ENCODE measurements at regions not wholly inside any gene's neighbourhood (a gene's known extent, or its start where the extent isn't known, plus 50 kb on each side); places are given as distances from the start of the nearest gene placed in this dataset.
A peak's percentile ranks its signal among the peaks of the same experiment; 100 is the strongest.

DNA sequence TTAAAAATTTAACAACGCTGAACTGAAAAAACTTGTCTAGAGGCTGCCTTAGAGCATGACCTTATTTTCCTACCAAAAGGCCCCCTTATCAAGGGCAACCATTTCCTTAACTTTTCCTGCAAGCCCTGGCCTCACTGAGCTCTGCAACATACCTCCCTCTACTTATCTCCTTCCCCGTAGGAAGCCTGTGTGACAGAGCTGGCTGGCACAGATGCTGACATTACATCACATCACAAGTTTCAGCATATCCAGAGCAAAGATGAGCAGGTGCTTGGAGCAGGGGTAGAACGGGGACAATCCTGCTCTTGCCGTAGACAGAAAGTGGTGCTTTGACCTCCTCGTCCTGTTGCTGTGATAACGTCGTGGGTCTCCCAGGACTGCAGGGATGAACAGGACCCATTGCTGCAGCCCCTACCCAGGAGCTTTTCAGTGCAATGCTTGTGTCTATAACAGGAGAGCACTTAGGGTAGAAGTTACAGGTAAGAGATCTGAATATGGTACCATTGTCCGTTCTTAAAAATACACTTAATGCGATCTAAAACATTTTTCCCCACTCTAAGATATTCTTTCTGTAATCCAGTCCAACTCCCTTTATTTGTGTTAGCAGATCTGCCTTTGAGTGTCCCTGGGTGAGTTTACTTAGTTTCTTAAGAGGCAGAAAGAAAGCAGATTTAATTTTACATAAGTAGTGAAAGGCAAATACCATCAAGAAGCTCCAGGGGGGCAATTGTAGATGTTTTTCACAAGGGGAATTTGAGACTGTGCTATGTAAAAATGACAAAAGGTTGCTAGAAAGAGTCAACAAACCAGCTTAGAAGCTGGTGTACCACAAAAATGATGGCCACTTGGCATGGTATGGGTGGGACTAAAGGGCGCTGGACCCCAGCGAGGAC lies 101.9 kb upstream of the EFNA5 start:
- H3K27ac Mint-ChIP-seq = no peak overlapping the region
- TF ChIP-seq, protein P1, sequence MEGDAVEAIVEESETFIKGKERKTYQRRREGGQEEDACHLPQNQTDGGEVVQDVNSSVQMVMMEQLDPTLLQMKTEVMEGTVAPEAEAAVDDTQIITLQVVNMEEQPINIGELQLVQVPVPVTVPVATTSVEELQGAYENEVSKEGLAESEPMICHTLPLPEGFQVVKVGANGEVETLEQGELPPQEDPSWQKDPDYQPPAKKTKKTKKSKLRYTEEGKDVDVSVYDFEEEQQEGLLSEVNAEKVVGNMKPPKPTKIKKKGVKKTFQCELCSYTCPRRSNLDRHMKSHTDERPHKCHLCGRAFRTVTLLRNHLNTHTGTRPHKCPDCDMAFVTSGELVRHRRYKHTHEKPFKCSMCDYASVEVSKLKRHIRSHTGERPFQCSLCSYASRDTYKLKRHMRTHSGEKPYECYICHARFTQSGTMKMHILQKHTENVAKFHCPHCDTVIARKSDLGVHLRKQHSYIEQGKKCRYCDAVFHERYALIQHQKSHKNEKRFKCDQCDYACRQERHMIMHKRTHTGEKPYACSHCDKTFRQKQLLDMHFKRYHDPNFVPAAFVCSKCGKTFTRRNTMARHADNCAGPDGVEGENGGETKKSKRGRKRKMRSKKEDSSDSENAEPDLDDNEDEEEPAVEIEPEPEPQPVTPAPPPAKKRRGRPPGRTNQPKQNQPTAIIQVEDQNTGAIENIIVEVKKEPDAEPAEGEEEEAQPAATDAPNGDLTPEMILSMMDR (IDR thresholded peaks at IDR 0.05) = no peak
- no peak for DNase-seq
- no peak overlapping the region for H3K4me3 Mint-ChIP-seq
- no peaks in the 10 kb centered on the region for H3K9me3 Mint-ChIP-seq
- peaks cover 6% of the 10 kb centered on the region for H3K27me3 Mint-ChIP-seq (ENCODE audit: low read depth, poor library complexity)
- peaks cover 93% of the 10 kb centered on the region for H3K4me1 Mint-ChIP-seq
- H3K36me3 Mint-ChIP-seq (ENCODE audit: low read depth) = no peaks in the 10 kb centered on the region

DNA sequence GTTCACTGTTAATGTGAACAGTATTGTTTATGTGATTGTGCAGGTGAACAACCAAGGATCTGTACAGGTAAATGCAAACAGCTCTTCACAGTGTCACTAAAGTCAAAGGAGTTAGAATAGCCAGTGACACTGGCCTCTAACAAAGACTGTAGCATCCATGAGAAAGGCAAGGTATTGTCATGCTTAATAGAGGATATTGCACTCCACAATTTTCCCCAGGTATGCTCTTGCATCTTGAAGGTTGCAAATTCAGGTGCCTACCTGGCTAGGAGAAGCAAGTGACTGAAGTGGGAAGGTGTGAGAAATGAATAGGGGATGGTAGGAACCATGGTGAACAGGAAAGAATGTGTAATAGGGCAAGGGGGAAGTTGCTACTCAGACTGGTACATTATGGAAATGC lies 101.2 kb upstream of the EFNA5 start:
- no peak overlapping the region for H3K27ac Mint-ChIP-seq
- TF ChIP-seq, protein P1 (IDR thresholded peaks at IDR 0.05) = no peak
- H3K36me3 Mint-ChIP-seq (ENCODE audit: low read depth) = no peaks in the 10 kb centered on the region
- H3K4me1 Mint-ChIP-seq = peaks cover 88% of the 10 kb centered on the region
- H3K9me3 Mint-ChIP-seq = no peaks in the 10 kb centered on the region
- no peak overlapping the region for H3K4me3 Mint-ChIP-seq
- H3K27me3 Mint-ChIP-seq (ENCODE audit: low read depth, poor library complexity) = peaks cover 6% of the 10 kb centered on the region
- DNase-seq = no peak

DNA sequence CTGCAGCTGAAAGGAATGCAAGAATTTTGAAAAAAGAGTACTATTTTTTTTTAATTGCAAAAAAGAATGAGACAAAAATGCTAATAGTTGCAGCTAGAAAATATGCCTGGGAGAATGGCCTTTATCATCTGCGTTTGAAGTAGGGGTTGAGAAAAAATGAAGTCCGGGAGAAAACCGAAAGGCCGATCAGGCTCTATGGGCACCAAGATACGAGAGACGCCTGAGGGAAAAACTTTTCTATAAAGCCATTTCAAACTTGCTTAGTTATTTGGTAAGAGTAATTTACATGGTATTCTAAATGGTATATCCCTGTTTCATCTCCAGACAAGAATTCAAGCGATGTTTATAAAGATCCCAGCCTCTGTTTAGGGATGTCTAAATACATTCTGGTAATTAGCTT lies 99.3 kb upstream of the EFNA5 start:
- TF ChIP-seq, protein P1 (IDR thresholded peaks at IDR 0.05) = no peak
- H3K4me3 Mint-ChIP-seq = peak overlapping the region; percentile 62
- no peaks in the 10 kb centered on the region for H3K36me3 Mint-ChIP-seq (ENCODE audit: low read depth)
- peak overlapping the region; percentile 94 for H3K27ac Mint-ChIP-seq
- H3K27me3 Mint-ChIP-seq (ENCODE audit: low read depth, poor library complexity) = peaks cover 7% of the 10 kb centered on the region
- peaks cover 86% of the 10 kb centered on the region for H3K4me1 Mint-ChIP-seq
- H3K9me3 Mint-ChIP-seq = no peaks in the 10 kb centered on the region
- no peak for DNase-seq

DNA sequence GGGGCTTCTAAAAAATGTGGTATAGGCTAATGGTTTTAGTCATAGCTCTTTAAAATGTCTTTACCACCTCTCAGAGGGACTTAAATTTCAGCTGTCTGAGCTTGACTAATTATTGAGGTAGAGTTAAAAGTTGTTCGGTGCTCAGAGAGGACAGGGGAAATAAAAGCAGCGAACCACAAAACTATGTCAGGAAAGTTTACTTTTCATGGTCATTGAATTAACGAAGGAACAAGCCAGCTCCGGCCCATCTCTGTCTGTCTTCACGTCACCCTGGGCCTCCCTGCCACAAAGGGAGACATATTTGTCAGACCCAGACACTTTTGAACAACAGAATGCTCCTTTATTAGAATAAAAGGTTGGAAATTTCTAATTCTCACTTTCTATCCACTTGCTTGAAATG lies 98.8 kb upstream of the EFNA5 start:
- peak overlapping the region; percentile 62 for H3K4me3 Mint-ChIP-seq
- H3K4me1 Mint-ChIP-seq = peaks cover 87% of the 10 kb centered on the region
- peak overlapping the region; percentile 94 for H3K27ac Mint-ChIP-seq
- peaks cover 7% of the 10 kb centered on the region for H3K27me3 Mint-ChIP-seq (ENCODE audit: low read depth, poor library complexity)
- no peaks in the 10 kb centered on the region for H3K36me3 Mint-ChIP-seq (ENCODE audit: low read depth)
- no peaks in the 10 kb centered on the region for H3K9me3 Mint-ChIP-seq
- DNase-seq = peak; percentile 33
- TF ChIP-seq, protein P1 (IDR thresholded peaks at IDR 0.05) = no peak

DNA sequence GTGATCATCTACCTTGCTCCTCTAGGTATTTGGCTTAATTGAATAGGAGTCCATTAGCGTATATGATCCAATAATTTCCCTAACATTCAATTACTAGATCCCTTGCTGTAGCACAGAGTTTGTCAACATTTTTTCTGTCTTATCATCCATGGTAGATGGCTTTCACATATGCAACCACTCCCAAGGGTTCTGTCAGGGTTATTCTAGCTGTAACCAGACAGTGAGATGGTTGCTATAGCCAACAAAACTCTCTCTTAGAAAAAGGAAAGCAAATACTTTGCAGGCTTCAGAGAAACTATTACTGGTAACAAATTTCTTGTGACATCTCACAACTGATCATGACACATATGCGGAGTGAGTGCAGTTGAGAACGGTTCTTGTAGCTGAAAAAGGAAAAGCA lies 96.2 kb upstream of the EFNA5 start:
- H3K27ac Mint-ChIP-seq = no peak overlapping the region
- H3K4me3 Mint-ChIP-seq = no peak overlapping the region
- H3K27me3 Mint-ChIP-seq (ENCODE audit: low read depth, poor library complexity) = peaks cover 3% of the 10 kb centered on the region
- H3K4me1 Mint-ChIP-seq = peaks cover 63% of the 10 kb centered on the region
- DNase-seq = no peak
- H3K36me3 Mint-ChIP-seq (ENCODE audit: low read depth) = no peaks in the 10 kb centered on the region
- TF ChIP-seq, protein P1 (IDR thresholded peaks at IDR 0.05) = no peak
- H3K9me3 Mint-ChIP-seq = no peaks in the 10 kb centered on the region

DNA sequence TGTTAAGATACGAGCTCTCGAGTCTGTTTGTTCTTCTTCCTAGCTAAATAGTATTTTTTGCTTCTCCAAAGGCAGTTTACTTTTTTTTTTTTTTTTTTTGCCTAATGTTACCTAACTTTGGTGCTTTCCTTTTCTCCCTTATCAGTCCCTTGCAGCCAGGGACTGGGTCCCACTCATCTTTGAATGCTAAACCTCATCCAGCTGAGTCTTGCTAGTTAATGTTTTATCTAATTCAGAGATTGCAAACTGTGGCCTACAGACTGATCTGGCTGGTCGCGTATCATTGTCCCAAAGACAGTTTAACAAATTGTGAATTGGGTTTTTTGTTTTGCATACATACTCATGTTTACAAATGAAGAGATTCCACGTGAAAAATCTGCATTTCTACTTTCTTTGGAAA lies 95.7 kb upstream of the EFNA5 start:
- DNase-seq = no peak
- H3K9me3 Mint-ChIP-seq = no peaks in the 10 kb centered on the region
- H3K4me3 Mint-ChIP-seq = no peak overlapping the region
- peaks cover 58% of the 10 kb centered on the region for H3K4me1 Mint-ChIP-seq
- H3K27me3 Mint-ChIP-seq (ENCODE audit: low read depth, poor library complexity) = peaks cover 3% of the 10 kb centered on the region
- TF ChIP-seq, protein P1 (IDR thresholded peaks at IDR 0.05) = no peak
- H3K27ac Mint-ChIP-seq = no peak overlapping the region
- no peaks in the 10 kb centered on the region for H3K36me3 Mint-ChIP-seq (ENCODE audit: low read depth)
